HL-60 (cell line): ENCODE measurements at regions not wholly inside any gene's neighbourhood (a gene's known extent, or its start where the extent isn't known, plus 50 kb on each side); places are given as distances from the start of the nearest gene placed in this dataset.

ENCODE experiments used
- POLR2AphosphoS5 ChIP-seq: IDR thresholded peaks from 2 replicates; pipeline ENCODE4 v1.6.1; 2012; ENCODE audit warnings: low read depth
- TF ChIP-seq, protein P1 (sequence below): IDR thresholded peaks from one replicate; pipeline ENCODE4 v1.5.1; 2011; ENCODE audit warnings: low read length, control low read depth, inconsistent platforms; ENCODE audit not compliant: insufficient read depth

DNA sequence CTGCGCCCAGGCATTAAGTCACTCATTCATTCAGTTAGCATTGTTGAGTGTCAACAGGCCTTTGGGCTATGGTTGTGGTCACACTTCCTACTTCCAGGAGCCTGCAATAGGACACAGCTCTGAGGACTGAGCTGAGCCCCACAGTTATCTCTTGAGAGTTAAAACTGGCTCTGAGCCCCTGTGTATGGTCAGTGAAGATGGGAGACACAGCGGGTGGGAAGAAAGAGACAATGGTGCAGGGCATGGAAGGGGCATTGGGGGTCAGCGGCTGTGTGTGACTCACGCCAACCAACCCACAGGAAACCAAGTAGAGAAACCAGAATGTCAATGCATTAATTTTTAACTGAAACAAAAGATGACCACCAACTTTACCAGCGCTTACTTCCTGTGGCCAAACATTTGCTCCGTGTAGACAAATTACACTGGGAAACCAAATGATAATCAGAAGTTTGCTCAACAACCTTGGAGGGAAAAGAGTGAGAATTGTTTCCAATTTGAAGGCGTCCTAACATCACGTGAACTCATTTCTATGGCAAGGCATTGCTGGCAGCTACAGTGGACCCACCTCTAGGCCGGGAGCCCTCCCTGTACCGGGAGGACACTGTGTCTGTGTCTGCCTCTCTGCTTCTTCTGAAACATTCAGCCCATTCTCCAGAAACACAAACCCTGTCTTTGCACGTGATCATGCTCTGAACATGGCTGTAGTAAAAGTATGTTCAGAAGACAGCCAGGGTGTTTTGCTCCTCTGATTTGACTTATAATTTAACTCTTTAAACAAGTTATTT is 212.0 kb upstream of the ID2 start:
- no peak for TF ChIP-seq POLR2AphosphoS5
- TF ChIP-seq, protein P1, sequence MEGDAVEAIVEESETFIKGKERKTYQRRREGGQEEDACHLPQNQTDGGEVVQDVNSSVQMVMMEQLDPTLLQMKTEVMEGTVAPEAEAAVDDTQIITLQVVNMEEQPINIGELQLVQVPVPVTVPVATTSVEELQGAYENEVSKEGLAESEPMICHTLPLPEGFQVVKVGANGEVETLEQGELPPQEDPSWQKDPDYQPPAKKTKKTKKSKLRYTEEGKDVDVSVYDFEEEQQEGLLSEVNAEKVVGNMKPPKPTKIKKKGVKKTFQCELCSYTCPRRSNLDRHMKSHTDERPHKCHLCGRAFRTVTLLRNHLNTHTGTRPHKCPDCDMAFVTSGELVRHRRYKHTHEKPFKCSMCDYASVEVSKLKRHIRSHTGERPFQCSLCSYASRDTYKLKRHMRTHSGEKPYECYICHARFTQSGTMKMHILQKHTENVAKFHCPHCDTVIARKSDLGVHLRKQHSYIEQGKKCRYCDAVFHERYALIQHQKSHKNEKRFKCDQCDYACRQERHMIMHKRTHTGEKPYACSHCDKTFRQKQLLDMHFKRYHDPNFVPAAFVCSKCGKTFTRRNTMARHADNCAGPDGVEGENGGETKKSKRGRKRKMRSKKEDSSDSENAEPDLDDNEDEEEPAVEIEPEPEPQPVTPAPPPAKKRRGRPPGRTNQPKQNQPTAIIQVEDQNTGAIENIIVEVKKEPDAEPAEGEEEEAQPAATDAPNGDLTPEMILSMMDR: no peak
